NB4 (cell line): ENCODE measurements at regions not wholly inside any gene's neighbourhood (a gene's known extent, or its start where the extent isn't known, plus 50 kb on each side); places are given as distances from the start of the nearest gene placed in this dataset.

Source experiments
- MYC ChIP-seq: IDR thresholded peaks from 2 replicates; pipeline ENCODE4 v1.6.1; 2011; ENCODE audit warnings: low read depth, low read length
- POLR2A ChIP-seq: IDR thresholded peaks from 2 replicates; pipeline ENCODE4 v1.6.1; 2011; ENCODE audit warnings: mild to moderate bottlenecking; ENCODE audit not compliant: insufficient read length; ENCODE audit errors: extremely low read depth
- TF ChIP-seq, protein P1 (sequence below): IDR thresholded peaks from one replicate; pipeline ENCODE4 v1.5.1; 2012; ENCODE audit warnings: low read depth, low read length
- TF ChIP-seq, protein P2 (sequence below): IDR thresholded peaks from 2 replicates; pipeline ENCODE4 v1.6.1; 2011; ENCODE audit warnings: low read depth, low read length

DNA sequence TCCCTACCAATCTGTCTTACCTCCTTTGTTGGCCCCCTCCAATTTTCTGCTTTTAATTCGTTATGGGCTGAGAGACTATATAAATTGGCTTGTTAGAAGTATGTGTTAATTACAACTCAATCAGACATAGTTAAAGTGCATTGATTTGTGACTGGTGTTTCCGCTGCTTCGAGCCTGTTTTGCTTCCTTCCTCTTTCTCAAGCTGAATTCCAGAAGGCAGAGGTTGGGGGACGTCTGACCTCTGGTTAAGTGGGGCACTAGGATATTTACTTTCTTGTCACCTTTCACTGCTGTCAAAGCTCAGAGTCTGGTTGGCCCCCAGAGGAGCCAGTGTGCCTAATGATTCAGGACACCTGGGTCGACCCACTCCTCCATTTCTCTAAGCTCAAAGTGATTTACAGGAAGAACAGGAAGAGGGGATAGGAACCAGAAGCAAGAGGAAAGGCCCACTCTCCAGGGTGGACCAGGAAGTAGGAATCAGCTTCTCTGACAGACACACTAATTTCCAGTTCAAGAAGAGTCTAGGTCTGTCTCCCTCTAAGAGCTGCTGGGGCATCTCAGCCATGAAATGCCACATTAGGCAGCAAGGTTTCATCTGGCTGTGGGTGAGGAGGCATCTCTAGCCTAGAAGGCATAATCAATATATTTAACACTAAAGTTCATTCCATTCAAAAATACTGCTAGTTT lies 397.2 kb upstream of the NPVF start:
- TF ChIP-seq, protein P1, sequence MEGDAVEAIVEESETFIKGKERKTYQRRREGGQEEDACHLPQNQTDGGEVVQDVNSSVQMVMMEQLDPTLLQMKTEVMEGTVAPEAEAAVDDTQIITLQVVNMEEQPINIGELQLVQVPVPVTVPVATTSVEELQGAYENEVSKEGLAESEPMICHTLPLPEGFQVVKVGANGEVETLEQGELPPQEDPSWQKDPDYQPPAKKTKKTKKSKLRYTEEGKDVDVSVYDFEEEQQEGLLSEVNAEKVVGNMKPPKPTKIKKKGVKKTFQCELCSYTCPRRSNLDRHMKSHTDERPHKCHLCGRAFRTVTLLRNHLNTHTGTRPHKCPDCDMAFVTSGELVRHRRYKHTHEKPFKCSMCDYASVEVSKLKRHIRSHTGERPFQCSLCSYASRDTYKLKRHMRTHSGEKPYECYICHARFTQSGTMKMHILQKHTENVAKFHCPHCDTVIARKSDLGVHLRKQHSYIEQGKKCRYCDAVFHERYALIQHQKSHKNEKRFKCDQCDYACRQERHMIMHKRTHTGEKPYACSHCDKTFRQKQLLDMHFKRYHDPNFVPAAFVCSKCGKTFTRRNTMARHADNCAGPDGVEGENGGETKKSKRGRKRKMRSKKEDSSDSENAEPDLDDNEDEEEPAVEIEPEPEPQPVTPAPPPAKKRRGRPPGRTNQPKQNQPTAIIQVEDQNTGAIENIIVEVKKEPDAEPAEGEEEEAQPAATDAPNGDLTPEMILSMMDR = no peak
- TF ChIP-seq POLR2A = no peak
- TF ChIP-seq, protein P2, sequence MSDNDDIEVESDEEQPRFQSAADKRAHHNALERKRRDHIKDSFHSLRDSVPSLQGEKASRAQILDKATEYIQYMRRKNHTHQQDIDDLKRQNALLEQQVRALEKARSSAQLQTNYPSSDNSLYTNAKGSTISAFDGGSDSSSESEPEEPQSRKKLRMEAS = no peak
- no peak for TF ChIP-seq MYC
